ENCODE measurements at regions not wholly inside any gene's neighbourhood (a gene's known extent, or its start where the extent isn't known, plus 50 kb on each side); places are given as distances from the start of the nearest gene placed in this dataset.

GRCh38 chr5:82674671-82675070 lies 396.5 kb upstream of the RPS23 start (continued):
- TF ChIP-seq, protein P1, sequence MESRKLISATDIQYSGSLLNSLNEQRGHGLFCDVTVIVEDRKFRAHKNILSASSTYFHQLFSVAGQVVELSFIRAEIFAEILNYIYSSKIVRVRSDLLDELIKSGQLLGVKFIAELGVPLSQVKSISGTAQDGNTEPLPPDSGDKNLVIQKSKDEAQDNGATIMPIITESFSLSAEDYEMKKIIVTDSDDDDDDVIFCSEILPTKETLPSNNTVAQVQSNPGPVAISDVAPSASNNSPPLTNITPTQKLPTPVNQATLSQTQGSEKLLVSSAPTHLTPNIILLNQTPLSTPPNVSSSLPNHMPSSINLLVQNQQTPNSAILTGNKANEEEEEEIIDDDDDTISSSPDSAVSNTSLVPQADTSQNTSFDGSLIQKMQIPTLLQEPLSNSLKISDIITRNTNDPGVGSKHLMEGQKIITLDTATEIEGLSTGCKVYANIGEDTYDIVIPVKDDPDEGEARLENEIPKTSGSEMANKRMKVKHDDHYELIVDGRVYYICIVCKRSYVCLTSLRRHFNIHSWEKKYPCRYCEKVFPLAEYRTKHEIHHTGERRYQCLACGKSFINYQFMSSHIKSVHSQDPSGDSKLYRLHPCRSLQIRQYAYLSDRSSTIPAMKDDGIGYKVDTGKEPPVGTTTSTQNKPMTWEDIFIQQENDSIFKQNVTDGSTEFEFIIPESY (IDR thresholded peaks at IDR 0.05; ENCODE audit: extremely low read depth, insufficient replicate concordance, low read length): no peak
- no peak for TF ChIP-seq TCF7L2 (IDR thresholded peaks at IDR 0.05; ENCODE audit: borderline replicate concordance, extremely low read depth, insufficient read depth, insufficient read length)

- CTCF ChIA-PET: no interaction called here
- ATAC-seq: no peak
- RAD21 ChIA-PET (ENCODE audit: low non-redundant PET in 1 of 2, low total read pairs in 2 of 2, uncharacterized antibody in 2 of 2, unreplicated experiment in 2 of 2): no interaction called here
- TF ChIP-seq, protein P2, sequence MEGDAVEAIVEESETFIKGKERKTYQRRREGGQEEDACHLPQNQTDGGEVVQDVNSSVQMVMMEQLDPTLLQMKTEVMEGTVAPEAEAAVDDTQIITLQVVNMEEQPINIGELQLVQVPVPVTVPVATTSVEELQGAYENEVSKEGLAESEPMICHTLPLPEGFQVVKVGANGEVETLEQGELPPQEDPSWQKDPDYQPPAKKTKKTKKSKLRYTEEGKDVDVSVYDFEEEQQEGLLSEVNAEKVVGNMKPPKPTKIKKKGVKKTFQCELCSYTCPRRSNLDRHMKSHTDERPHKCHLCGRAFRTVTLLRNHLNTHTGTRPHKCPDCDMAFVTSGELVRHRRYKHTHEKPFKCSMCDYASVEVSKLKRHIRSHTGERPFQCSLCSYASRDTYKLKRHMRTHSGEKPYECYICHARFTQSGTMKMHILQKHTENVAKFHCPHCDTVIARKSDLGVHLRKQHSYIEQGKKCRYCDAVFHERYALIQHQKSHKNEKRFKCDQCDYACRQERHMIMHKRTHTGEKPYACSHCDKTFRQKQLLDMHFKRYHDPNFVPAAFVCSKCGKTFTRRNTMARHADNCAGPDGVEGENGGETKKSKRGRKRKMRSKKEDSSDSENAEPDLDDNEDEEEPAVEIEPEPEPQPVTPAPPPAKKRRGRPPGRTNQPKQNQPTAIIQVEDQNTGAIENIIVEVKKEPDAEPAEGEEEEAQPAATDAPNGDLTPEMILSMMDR (IDR thresholded peaks at IDR 0.05 in 2 of 3, conservative IDR thresholded peaks at IDR 0.05 in 1 of 3; ENCODE audit: borderline replicate concordance in 1 of 3, insufficient read depth in 1 of 3, low read depth in 2 of 3, low read length in 2 of 3): no peak
- TF ChIP-seq SIN3A (IDR thresholded peaks at IDR 0.05; ENCODE audit: low read depth): no peak
- TF ChIP-seq, protein P1 (IDR thresholded peaks at IDR 0.05; ENCODE audit: extremely low read depth, insufficient replicate concordance, low read length): no peak
- TF ChIP-seq CEBPB (IDR thresholded peaks at IDR 0.05; ENCODE audit: low read depth): no peak
- TF ChIP-seq FOSL1 (IDR thresholded peaks at IDR 0.05; ENCODE audit: low read depth): no peak
- TF ChIP-seq SP1 (IDR thresholded peaks at IDR 0.05; ENCODE audit: low read depth): no peak
- TF ChIP-seq EZH2phosphoT487 (IDR thresholded peaks at IDR 0.05; ENCODE audit: borderline replicate concordance): no peak
- no peak for TF ChIP-seq ZFX (IDR thresholded peaks at IDR 0.05)
- no peak for TF ChIP-seq RAD21 (IDR thresholded peaks at IDR 0.05; ENCODE audit: low read depth)
- TF ChIP-seq JUND (IDR thresholded peaks at IDR 0.05): no peak
- TF ChIP-seq ATF3 (IDR thresholded peaks at IDR 0.05): no peak
- TF ChIP-seq, protein P3, sequence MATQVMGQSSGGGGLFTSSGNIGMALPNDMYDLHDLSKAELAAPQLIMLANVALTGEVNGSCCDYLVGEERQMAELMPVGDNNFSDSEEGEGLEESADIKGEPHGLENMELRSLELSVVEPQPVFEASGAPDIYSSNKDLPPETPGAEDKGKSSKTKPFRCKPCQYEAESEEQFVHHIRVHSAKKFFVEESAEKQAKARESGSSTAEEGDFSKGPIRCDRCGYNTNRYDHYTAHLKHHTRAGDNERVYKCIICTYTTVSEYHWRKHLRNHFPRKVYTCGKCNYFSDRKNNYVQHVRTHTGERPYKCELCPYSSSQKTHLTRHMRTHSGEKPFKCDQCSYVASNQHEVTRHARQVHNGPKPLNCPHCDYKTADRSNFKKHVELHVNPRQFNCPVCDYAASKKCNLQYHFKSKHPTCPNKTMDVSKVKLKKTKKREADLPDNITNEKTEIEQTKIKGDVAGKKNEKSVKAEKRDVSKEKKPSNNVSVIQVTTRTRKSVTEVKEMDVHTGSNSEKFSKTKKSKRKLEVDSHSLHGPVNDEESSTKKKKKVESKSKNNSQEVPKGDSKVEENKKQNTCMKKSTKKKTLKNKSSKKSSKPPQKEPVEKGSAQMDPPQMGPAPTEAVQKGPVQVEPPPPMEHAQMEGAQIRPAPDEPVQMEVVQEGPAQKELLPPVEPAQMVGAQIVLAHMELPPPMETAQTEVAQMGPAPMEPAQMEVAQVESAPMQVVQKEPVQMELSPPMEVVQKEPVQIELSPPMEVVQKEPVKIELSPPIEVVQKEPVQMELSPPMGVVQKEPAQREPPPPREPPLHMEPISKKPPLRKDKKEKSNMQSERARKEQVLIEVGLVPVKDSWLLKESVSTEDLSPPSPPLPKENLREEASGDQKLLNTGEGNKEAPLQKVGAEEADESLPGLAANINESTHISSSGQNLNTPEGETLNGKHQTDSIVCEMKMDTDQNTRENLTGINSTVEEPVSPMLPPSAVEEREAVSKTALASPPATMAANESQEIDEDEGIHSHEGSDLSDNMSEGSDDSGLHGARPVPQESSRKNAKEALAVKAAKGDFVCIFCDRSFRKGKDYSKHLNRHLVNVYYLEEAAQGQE (IDR thresholded peaks at IDR 0.05; ENCODE audit: low read depth): no peak
- TF ChIP-seq ZNF274 (IDR thresholded peaks at IDR 0.05; ENCODE audit: low read depth, low read length): no peak
Observed at GRCh38 chr5:82673057-82673809, 395.1 kb upstream of the RPS23 start.

More at GRCh38 chr5:82673057-82673809, 395.1 kb upstream of the RPS23 start:
- Histone ChIP-seq H3K4me2 (ENCODE audit: low read length) (no peak overlapping the region), H3K9me2 (ENCODE audit: insufficient read depth) (no peaks in the 10 kb centered on the region), H4K20me1 (ENCODE audit: insufficient read depth) (no peaks in the 10 kb centered on the region), H3K9me3 (ENCODE audit: control insufficient read depth in 1 of 2, insufficient read depth in 1 of 2, low read depth in 1 of 2, low read length in 2 of 2) (no peaks in the 10 kb centered on the region), H3K9ac (ENCODE audit: low read length) (no peak overlapping the region), H3K27me3 (ENCODE audit: insufficient read depth, low read length) (no peaks in the 10 kb centered on the region), H2AFZ (ENCODE audit: low read depth, low read length, poor library complexity, severe bottlenecking) (no peak overlapping the region), H3K27ac (ENCODE audit: low read depth, low read length) (no peak overlapping the region), H3K4me3 (replicated peaks in 1 of 2; ENCODE audit: low read depth in 1 of 2, low read length in 2 of 2) (no peak overlapping the region), H3K36me3 (ENCODE audit: control insufficient read depth in 1 of 2, insufficient read depth in 2 of 2, low read length in 2 of 2) (no peaks in the 10 kb centered on the region), H3K79me2 (ENCODE audit: insufficient read depth, low read length) (no peaks in the 10 kb centered on the region), H3K4me1 (ENCODE audit: control insufficient read depth in 1 of 2, insufficient read depth in 2 of 2, low read length in 2 of 2) (no peaks in the 10 kb centered on the region)
- POLR2A ChIA-PET: no interaction called here
- intact Hi-C loops (cut with micrococcal nuclease): no loop called here
- BruUV-seq (replicated peaks): no TSS peak
- DNase-seq (ENCODE audit: low read depth, low spot score): no peak
